Renal cortex interstitium (tissue), 11 donors: ENCODE measurements at regions not wholly inside any gene's neighbourhood (a gene's known extent, or its start where the extent isn't known, plus 50 kb on each side); places are given as distances from the start of the nearest gene placed in this dataset.

ENCODE experiments used
- DNase-seq, 11 donors: peaks; one replicate each; pipeline ENCODE4 v3.0.0-alpha.2; 2013; ENCODE audit warnings: low read depth in 9 of 11, low spot score in 4 of 11; ENCODE audit errors: extremely low read depth in 1 of 11

DNA sequence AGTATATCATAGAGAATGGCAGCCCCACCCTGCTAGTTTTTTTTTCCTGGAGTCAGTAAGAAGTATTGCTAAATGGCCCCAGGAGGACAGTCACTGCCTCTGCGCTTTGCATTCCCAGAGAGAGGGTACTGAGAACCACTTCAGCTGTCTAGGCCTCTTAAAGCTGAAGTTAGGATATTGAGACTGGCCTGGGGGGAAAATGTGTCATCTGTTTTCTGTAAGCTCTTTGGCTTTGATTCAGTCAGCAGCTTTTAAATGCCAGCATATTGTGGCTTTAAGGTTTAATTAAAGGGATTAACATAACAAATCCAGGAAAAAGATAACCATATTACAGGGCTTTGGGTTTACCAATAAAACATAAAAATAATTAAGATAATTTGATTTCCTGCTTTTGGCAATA is 852.0 kb downstream of the PCDH18 start:
- no peak for DNase-seq

DNA sequence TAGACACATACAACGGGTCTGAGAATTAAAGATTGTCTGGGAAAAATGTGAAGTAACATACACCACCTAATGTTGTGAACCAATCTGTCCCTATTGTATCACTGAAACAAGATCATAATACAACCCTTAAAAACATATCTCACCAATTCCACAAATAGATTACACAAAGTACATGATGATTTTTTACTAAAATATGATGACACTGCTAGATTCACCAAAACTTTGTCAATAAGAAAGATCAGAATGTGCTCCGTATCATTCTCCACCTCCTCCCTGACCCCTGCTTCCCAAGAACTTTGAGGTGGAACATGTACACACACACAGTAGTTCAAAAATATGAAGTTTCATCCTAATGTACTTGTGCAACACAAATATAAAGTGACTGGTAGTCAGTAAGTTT is 862.0 kb downstream of the PCDH18 start:
- no peak for DNase-seq

GRCh38 chr4:136664988-136665387 is 867.3 kb downstream of the PCDH18 start:
- no peak for DNase-seq

DNA sequence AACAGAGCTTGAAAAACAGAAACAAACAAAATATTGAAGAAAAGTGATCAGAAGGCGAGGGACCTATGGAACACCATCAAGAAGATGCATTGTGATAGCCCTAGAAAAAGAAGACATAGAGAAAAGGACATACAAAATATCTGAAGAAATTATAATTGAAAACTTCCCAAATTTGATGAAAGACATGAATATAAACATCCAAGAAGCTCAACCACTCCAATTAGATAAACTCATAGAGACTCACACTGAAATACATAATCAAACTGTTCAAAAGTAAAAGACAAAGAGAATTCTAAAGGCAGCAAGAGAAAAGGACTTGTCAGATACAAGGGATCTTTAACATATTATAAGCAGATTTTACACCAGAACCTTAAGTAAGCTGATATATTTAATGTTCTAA is 869.8 kb downstream of the PCDH18 start:
- no peak for DNase-seq

GRCh38 chr4:136653640-136654406 is 878.5 kb downstream of the PCDH18 start:
- DNase-seq, result no peak

DNA sequence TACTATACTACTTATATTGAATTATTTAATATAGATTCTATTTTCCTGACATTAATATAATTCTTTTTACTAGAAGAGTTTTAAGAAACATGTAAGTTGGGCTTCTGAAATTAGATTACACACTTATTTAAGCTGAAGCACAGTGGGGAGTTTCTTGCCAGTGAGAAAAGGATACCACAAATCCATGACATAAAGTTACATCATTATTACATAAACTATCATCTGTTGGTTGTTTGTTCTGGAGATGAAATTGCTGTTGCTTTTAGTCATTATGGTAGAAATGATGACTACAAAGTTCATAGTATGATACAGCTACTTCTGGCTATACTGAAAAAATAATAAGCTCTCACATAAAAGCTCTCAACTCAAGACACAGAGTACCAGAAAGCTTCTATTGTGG is 880.4 kb downstream of the PCDH18 start:
- DNase-seq, result no peak

- no peak for DNase-seq
Measured at GRCh38 chr4:136651278-136651667, 881.0 kb downstream of the PCDH18 start.

DNA sequence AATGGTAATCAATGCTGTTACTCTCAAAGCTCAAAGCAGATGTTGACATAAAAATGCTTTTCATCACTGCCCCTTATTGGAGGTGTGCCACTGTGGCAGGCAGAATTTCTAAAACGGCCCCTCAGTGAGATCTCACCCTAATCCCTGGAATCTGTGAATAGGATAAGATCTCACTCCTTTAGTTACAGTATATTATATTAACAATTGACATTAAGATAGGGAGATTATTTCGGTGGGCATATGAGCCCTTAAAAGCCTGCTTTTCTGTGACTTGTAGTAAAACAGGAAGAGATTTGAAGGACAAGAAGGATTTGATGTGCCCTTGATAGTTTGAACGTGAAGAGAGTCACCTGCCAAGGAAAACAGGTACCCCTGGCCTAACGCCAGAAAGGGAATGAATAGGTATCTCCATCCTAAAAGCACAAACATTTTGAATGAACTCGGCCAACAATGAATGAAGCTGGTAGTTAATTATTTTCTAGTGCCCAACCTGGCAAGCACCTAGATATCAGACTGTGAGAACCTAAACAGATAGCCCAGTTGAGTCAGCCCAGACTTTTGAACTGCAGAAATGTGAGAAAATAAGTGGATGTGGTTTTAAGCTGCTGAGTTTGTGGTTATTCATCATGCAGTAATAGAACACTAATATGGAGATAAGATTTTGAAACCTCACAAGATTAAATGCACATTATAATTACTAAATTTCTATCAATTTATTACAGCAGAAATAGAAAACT is 881.6 kb downstream of the PCDH18 start:
- DNase-seq, result peak in 1 of 11 donors; percentile 8

- DNase-seq, result no peak
Measured at GRCh38 chr4:136644279-136644678, 888.0 kb downstream of the PCDH18 start.

- no peak for DNase-seq
Measured at GRCh38 chr4:136643416-136643815, 888.9 kb downstream of the PCDH18 start.

DNA sequence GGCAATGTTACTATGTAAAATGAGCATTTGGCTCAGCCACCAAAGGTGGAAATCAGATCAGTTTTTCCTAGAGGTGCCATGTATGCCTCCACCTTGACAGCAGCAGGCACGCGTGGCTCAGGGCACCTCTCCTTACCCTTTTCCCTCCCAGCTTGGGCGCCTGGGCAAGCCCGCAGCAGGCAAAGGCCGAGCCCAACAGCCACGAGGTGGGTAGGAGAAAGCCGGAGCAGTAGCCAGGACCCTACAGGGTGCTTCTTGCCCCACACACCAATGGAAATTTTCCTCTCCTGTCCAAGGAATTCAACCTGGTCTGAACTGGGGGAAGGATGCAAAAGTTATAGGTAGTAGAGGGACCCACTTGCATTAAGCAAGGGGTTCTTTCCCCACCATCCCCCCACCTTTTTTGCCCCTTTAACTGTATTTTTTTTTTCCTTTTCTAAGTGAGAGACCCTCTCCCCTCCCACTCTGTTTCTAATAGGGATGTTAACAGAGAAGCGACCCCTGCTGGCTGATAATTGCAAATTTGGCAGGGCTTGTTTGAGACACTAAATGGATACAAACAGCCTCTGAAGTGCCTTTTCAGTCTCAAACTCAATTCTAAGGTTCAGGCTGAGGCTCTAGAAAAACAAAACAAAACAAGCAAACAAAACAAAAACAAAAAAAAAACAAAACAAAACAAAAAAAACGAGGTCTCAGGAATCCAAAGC is 895.1 kb downstream of the PCDH18 start:
- peak in 2 of 11 donors; percentile 4 for DNase-seq

DNA sequence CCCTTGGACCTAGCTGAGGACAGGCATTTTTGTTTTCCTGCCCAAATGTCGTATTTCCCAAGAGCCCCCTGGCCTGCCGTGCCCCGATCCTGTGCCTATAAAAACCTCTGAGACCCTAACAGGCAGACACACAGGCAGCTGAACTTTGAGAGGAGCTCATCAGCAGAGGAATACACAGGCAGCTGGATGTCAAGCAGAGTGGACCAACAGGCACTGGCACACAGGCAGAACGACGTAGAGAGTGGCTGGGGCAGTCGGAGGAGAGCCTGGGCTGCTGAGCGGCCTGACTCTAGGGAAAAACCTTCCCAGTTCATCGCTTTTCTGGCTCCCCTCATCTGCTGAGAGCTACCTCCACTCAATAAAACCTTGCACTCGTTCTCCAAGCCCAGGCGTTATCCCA is 896.1 kb downstream of the PCDH18 start:
- no peak for DNase-seq

DNA sequence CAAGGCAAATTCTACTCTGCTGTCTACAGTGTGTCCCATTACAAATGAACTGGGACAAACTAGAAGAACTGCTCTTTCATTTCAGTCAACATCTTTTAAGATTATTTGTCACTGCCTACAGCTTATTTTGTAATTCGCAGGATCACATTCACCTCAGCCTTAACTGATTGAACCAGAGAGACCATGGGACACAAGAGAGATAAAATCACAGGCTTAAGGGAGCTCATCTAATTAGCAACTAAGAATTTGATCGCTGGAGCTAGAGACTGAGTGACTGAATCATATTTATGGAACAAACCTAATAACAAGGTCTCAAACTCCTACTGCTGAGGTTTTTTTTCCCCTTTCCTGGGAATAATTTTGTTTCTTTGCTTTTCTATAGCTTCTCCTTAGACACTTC is 898.2 kb downstream of the PCDH18 start:
- DNase-seq, result no peak

DNA sequence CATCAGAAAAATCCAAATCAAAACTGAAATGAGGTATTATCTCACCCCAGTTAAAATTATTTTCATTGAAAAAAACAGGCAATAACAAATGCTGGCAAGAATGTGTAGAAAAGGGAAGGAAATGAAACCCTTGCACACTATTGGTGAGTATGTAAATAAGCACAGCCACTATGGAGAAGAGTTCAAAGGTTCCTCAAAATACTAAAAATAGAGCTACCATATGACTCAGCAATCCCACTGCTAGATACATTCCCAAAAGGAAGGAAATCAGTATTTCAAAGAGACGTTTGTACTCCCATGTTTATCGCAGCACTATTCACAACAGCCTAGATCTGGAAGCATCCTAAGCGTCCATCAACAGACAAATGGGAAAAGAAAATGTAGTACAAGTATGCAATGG is 932.4 kb downstream of the PCDH18 start:
- no peak for DNase-seq

DNA sequence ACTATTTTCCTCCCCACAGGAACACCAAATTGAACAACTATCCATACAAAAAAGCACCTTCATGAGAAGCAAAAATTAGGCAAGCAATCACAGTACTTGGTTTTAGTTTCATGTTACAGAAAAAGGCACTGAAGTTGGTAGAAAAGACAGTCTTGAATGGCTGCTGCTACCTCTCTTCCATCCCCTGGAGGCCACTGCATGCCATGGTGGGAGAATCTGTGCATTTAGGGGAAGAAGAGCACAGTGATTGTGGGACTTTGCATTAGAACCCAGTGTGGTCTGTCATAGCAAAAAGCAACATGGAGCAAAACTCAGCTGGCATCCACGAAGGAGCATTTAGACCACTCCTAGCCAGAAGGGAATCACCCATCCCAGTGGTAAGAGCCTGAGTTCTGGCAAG is 941.9 kb downstream of the PCDH18 start:
- no peak for DNase-seq

- DNase-seq, result no peak
Measured at GRCh38 chr4:136583567-136583966, 948.7 kb downstream of the PCDH18 start.

DNA sequence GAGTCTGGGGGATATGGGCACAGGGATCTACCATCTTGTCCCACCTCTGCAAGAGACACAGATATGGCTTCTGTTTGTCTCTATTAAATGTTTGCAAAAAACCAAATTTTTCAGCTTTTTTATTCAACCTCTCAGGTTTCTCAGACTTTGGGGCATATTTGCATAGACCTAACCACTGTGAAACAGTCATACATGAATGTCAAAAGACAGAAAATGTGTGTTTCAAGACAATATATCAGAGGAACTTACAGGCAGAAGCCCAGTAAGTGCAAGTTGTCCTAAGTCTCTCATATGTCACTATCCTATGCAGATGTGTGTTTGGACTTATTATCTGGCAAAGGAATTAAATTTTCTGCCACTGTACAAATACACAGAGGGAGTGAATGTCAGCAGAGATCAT is 951.2 kb downstream of the PCDH18 start:
- no peak for DNase-seq

DNA sequence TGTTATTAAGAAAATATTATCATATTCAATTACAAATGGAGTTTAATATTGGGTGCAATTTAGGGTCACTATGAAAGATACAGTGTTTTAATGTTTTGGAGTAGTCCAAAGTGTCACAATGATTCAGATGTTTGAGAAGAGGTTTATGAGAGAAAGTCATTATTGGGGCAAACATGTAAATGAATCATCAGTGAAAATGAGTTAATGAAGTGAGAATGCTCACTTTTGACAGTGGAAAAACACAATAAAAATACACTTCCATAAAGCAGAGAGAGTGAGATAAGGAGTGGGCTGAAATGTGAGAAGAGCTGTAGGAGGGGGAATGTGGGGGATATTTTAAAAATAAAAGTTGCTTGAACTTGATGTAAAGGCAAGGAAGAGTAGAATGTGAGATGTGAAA is 957.1 kb downstream of the PCDH18 start:
- DNase-seq, result no peak

- no peak for DNase-seq
Measured at GRCh38 chr4:136573460-136573859, 958.8 kb downstream of the PCDH18 start.

DNA sequence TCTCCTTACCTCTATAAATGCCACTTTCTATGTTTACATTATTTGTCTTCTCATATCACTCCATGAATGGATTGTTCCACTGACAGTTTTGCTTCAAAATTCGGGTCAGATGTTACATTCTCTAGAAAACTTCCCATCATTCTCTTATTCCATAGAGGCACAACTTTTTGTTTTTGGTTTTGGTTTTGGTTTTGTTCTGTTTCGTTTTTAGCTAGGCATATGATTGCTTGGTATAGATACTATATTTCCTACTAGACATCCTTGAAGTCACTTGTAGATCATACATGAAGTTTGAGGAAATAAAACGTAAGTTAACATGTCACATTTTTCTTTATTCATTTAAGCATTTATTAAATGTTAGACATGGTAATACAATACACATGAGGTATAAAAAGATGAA is 961.0 kb downstream of the PCDH18 start:
- DNase-seq, result no peak
